IMR-90 (cell line): ENCODE measurements at regions not wholly inside any gene's neighbourhood (a gene's known extent, or its start where the extent isn't known, plus 50 kb on each side); places are given as distances from the start of the nearest gene placed in this dataset.

Experiments used
- ATAC-seq: fragments of 200-7000 bp; cut with Tn5 transposase; 2 replicates; pipeline ENCODE4 v1.9.1; 2020; ENCODE audit warnings: low read depth, mild to moderate bottlenecking, moderate library complexity
- BruUV-seq: library from RNA; stranded (reverse); fragments of 400-500 nt; replicated peaks from 2 replicates; lab custom pipeline; 2021; lab: Mats Ljungman, UMichigan
- CTCF ChIA-PET: fragments of 300-600 bp; formaldehyde crosslinking; extraction: SDS; loops from one replicate; lab custom pipeline; 2021; ENCODE audit warnings: antibody characterized with exemption; lab: Yijun Ruan, JAX
- POLR2A ChIA-PET: fragments of 300-600 bp; sonication (Branson Sonifier 250); formaldehyde crosslinking; loops from one replicate; lab custom pipeline; 2022; ENCODE audit warnings: antibody characterized with exemption; ENCODE audit not compliant: unreplicated experiment; lab: Charles Lee
- DNase-seq: peaks from one replicate; pipeline ENCODE4 v3.0.0; 2013
- H2AFZ ChIP-seq: replicated peaks from 2 replicates; pipeline ENCODE3; 2013; ENCODE audit warnings: low read length, mild to moderate bottlenecking; ENCODE audit not compliant: poor library complexity
- H2AK5ac ChIP-seq: 2 replicates; pipeline ENCODE4 v1.6.1; 2013; ENCODE audit warnings: low read depth, low read length, inconsistent platforms
- H2AK9ac ChIP-seq: replicated peaks from 2 replicates; pipeline ENCODE3; 2013; ENCODE audit warnings: mild to moderate bottlenecking, low read depth, low read length, moderate library complexity; ENCODE audit not compliant: poor library complexity
- H2BK120ac ChIP-seq: 2 replicates; pipeline ENCODE4 v1.6.1; 2013; ENCODE audit warnings: low read depth, low read length, inconsistent platforms
- H2BK15ac ChIP-seq: 3 replicates; pipeline ENCODE4 v1.6.1; 2013; ENCODE audit warnings: low read depth, low read length, inconsistent platforms
- H2BK20ac ChIP-seq: 2 replicates; pipeline ENCODE4 v1.6.1; 2013; ENCODE audit warnings: low read depth, mild to moderate bottlenecking, inconsistent platforms, low read length, moderate library complexity
- H2BK5ac ChIP-seq: 2 replicates; pipeline ENCODE4 v1.6.1; 2013; ENCODE audit warnings: mild to moderate bottlenecking, low read depth, low read length, inconsistent platforms; ENCODE audit not compliant: poor library complexity, severe bottlenecking
- H3K14ac ChIP-seq: replicated peaks from 2 replicates; pipeline ENCODE4 v1.6.1; 2013; ENCODE audit warnings: low read depth, low read length, inconsistent platforms
- H3K18ac ChIP-seq: 2 replicates; pipeline ENCODE4 v1.6.1; 2013; ENCODE audit warnings: low read depth, low read length, control low read depth
- H3K23ac ChIP-seq: 2 replicates; pipeline ENCODE4 v1.6.1; 2013; ENCODE audit warnings: low read depth, low read length, inconsistent platforms
- H3K27ac ChIP-seq: 2 replicates; pipeline ENCODE4 v1.5.1; 2013; ENCODE audit warnings: mild to moderate bottlenecking, control low read depth, low read length; ENCODE audit not compliant: insufficient read depth
- H3K27me3 ChIP-seq: 2 replicates; pipeline ENCODE4 v1.6.1; 2013; ENCODE audit warnings: low read length; ENCODE audit not compliant: control insufficient read depth, insufficient read depth
- H3K36me3 ChIP-seq: 2 replicates; pipeline ENCODE4 v1.6.1; 2013; ENCODE audit warnings: low read length, mixed read lengths; ENCODE audit not compliant: control insufficient read depth, insufficient read depth
- H3K4ac ChIP-seq: 2 replicates; pipeline ENCODE4 v1.6.1; 2013; ENCODE audit warnings: low read depth, low read length, inconsistent platforms
- H3K4me1 ChIP-seq: 2 replicates; pipeline ENCODE4 v1.6.1; 2013; ENCODE audit warnings: low read length, mixed read lengths; ENCODE audit not compliant: control insufficient read depth, insufficient read depth
- H3K4me2 ChIP-seq: 2 replicates; pipeline ENCODE4 v1.6.1; 2013; ENCODE audit warnings: low read depth, mild to moderate bottlenecking, control low read depth, low read length, moderate library complexity
- H3K4me3 ChIP-seq: 2 replicates; pipeline ENCODE4 v1.5.1; 2013; ENCODE audit warnings: low read depth, mild to moderate bottlenecking, control low read depth, low read length, moderate library complexity; ENCODE audit not compliant: insufficient read depth
- H3K56ac ChIP-seq: 2 replicates; pipeline ENCODE4 v1.6.1; 2013; ENCODE audit warnings: low read length, inconsistent platforms; ENCODE audit not compliant: insufficient read depth; ENCODE audit errors: extremely low read depth
- H3K79me1 ChIP-seq, 2 experiments: 2 replicates each; pipeline ENCODE4 v1.6.1; 2013; ENCODE audit warnings: low read length in 2 of 2, inconsistent platforms in 1 of 2, low read depth in 1 of 2
- H3K9ac ChIP-seq: 2 replicates; pipeline ENCODE4 v1.6.1; 2013; ENCODE audit warnings: low read depth, low read length, control low read depth
- H3K9me1 ChIP-seq: 2 replicates; pipeline ENCODE4 v1.6.1; 2013; ENCODE audit warnings: low read length, inconsistent platforms; ENCODE audit not compliant: insufficient read depth
- H3K9me3 ChIP-seq: 2 replicates; pipeline ENCODE4 v1.6.1; 2013; ENCODE audit warnings: low read length; ENCODE audit not compliant: control insufficient read depth, insufficient read depth
- H4K20me1 ChIP-seq: 2 replicates; pipeline ENCODE4 v1.6.1; 2013; ENCODE audit warnings: low read length, inconsistent platforms; ENCODE audit not compliant: insufficient read depth
- H4K5ac ChIP-seq: 2 replicates; pipeline ENCODE4 v1.6.1; 2013; ENCODE audit warnings: mild to moderate bottlenecking, low read depth, low read length, control low read depth
- H4K8ac ChIP-seq, 2 experiments: 2 replicates each; pipeline ENCODE4 v1.6.1; 2013; ENCODE audit warnings: low read depth in 2 of 2, low read length in 2 of 2, control low read depth in 1 of 2, inconsistent platforms in 1 of 2
- H4K91ac ChIP-seq: 2 replicates; pipeline ENCODE4 v1.6.1; 2013; ENCODE audit warnings: low read depth, low read length, inconsistent platforms; ENCODE audit not compliant: insufficient read depth
- BHLHE40 ChIP-seq: fragments of 150-350 bp; IDR thresholded peaks from 2 replicates; pipeline ENCODE4 v1.6.1; 2016; ENCODE audit warnings: mild to moderate bottlenecking, low read depth, low read length
- CEBPB ChIP-seq: IDR thresholded peaks from 2 replicates; pipeline ENCODE4 v1.6.1; 2012; ENCODE audit warnings: low read depth, low read length, improper control_type of control experiment
- CHD1 ChIP-seq: IDR thresholded peaks from 2 replicates; pipeline ENCODE4 v1.6.1; 2012; ENCODE audit warnings: low read depth, low read length, improper control_type of control experiment
- FOS ChIP-seq: fragments of 150-350 bp; IDR thresholded peaks from 2 replicates; pipeline ENCODE4 v1.6.1; 2016; ENCODE audit warnings: low read depth, low read length
- MAZ ChIP-seq: IDR thresholded peaks from 2 replicates; pipeline ENCODE4 v1.6.1; 2012; ENCODE audit warnings: low read depth, mild to moderate bottlenecking, low read length, improper control_type of control experiment, moderate library complexity, borderline replicate concordance
- MXI1 ChIP-seq: IDR thresholded peaks from 2 replicates; pipeline ENCODE4 v1.6.1; 2012; ENCODE audit warnings: low read depth, mild to moderate bottlenecking, low read length, moderate library complexity, borderline replicate concordance
- NFE2L2 ChIP-seq: fragments of 150-350 bp; IDR thresholded peaks from 2 replicates; pipeline ENCODE4 v1.6.1; 2016; ENCODE audit warnings: low read depth, mild to moderate bottlenecking, low read length
- POLR2A ChIP-seq: IDR thresholded peaks from 2 replicates; pipeline ENCODE4 v1.6.1; 2012; ENCODE audit warnings: mild to moderate bottlenecking, low read depth, low read length
- RAD21 ChIP-seq: IDR thresholded peaks from 2 replicates; pipeline ENCODE4 v1.6.1; 2012; ENCODE audit warnings: low read length, improper control_type of control experiment
- RCOR1 ChIP-seq: IDR thresholded peaks from 2 replicates; pipeline ENCODE4 v1.6.1; 2012; ENCODE audit warnings: mild to moderate bottlenecking, low read length, improper control_type of control experiment; ENCODE audit not compliant: insufficient replicate concordance
- SMC3 ChIP-seq: fragments of 150-350 bp; IDR thresholded peaks from 2 replicates; pipeline ENCODE4 v1.6.1; 2016; ENCODE audit warnings: low read depth, mild to moderate bottlenecking, antibody characterized with exemption, low read length, moderate library complexity
- WGBS, 2 experiments: methylation state at CpG; one replicate each; pipeline versions ENCODE4 v1.1.5 to v1.1.7; 2013; ENCODE audit warnings: missing lambda C conversion rate in 2 of 2; ENCODE audit not compliant: insufficient read length in 1 of 2; ENCODE audit errors: extremely low coverage in 2 of 2; 5-methylcytosine and 5-hydroxymethylcytosine counted together
- dilution Hi-C: fragments of 300-500 bp; cut with HindIII; formaldehyde crosslinking; loops from one replicate; pipeline ENCODE4 v1.14.3; 2018; ENCODE audit warnings: low sequenced_read_pairs; ENCODE audit not compliant: unreplicated experiment
- in situ Hi-C: fragments of 300-500 bp; cut with MboI; formaldehyde crosslinking; loops from 3 replicates; pipeline ENCODE4 v1.14.3; 2019; ENCODE audit warnings: low sequenced_read_pairs, inconsistent platforms, mixed read lengths
- intact Hi-C: fragments of 100-400 bp; cut with micrococcal nuclease; formaldehyde crosslinking; loops from 2 replicates; pipeline ENCODE4 v1.10.0; 2022
- TF ChIP-seq, protein P1 (sequence below): fragments of 150-350 bp; IDR thresholded peaks from 2 replicates; pipeline ENCODE4 v1.6.1; 2016; ENCODE audit warnings: low read depth, mild to moderate bottlenecking, low read length, moderate library complexity, borderline replicate concordance
- TF ChIP-seq, protein P2 (sequence below): conservative IDR thresholded peaks from 2 replicates; pipeline ENCODE4 v1.5.1; 2012; ENCODE audit warnings: mild to moderate bottlenecking, low read depth, low read length, improper control_type of control experiment
- TF ChIP-seq, protein P3 (sequence below): fragments of 150-350 bp; IDR thresholded peaks from 2 replicates; pipeline ENCODE4 v1.6.1; 2017; ENCODE audit warnings: mild to moderate bottlenecking, antibody characterized with exemption, low read length, low read depth

DNA sequence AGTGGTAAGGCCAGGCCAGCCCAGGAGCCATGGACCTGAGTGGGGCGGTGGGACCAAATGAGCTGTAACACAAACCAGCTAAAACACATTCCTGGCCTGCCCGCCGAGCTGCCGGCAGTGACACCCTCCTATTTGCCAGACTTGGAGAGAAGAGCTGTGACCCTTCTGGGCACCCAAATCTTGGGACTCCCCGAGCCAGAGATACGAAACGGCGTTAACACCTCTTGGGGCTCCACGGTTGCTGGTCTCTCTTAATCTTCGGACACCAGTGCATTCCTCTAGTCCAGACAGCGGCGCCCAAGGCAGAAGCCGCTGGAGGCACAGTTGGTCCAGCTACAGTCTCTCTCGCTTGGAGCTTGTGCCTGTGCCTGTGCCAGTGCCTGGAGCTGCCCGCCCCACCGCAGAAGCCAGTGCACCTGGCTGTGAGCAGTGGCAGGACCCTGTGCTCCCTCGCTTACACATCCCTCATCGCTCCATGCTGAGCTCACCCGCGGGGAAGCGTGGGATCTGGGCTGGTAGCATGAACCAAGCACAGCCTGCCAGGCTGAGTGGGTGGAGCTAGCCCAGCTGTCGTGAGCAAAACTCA lies 147.2 kb upstream of the KLHL1 start:
- DNase-seq (no peak), ATAC-seq (no peak)
- CTCF ChIA-PET: no interaction called here
- no peak overlapping the region for H3K9ac ChIP-seq
- H3K18ac ChIP-seq: no peak overlapping the region
- no peaks in the 10 kb centered on the region for H3K79me1 ChIP-seq
- in situ Hi-C loops: no loop called here
- no peak overlapping the region for H2BK20ac ChIP-seq
- no TSS peak for BruUV-seq
- intact Hi-C loops: no loop called here
- H4K91ac ChIP-seq: no peak overlapping the region
- no peak overlapping the region for H3K56ac ChIP-seq
- peaks cover 12% of the 10 kb centered on the region for H3K9me3 ChIP-seq
- dilution Hi-C loops: no loop called here
- no peaks in the 10 kb centered on the region for H4K20me1 ChIP-seq
- 85% methylated on average over 11 of the region's 22 CpGs; no CpG with 5 or more reads in 1 of the 2 experiments for WGBS, 2 experiments
- H2BK5ac ChIP-seq: no peak overlapping the region
- POLR2A ChIA-PET: no interaction called here
- no peaks in the 10 kb centered on the region for H3K27me3 ChIP-seq
- H3K9me1 ChIP-seq: no peaks in the 10 kb centered on the region
- no peak overlapping the region for H3K4me3 ChIP-seq
- H3K27ac ChIP-seq: no peak overlapping the region
- no peak overlapping the region for H3K23ac ChIP-seq
- no peak overlapping the region for H3K14ac ChIP-seq
- no peak overlapping the region for H4K8ac ChIP-seq
- no peaks in the 10 kb centered on the region for H3K36me3 ChIP-seq
- no peak overlapping the region for H3K4me2 ChIP-seq
- no peak overlapping the region for H2BK15ac ChIP-seq
- H3K4ac ChIP-seq: no peak overlapping the region
- H2AK9ac ChIP-seq: no peak overlapping the region
- H4K5ac ChIP-seq: no peak overlapping the region
- no peak overlapping the region for H2BK120ac ChIP-seq
- no peaks in the 10 kb centered on the region for H3K4me1 ChIP-seq
- no peak overlapping the region for H2AK5ac ChIP-seq
- TF ChIP-seq, protein P1, sequence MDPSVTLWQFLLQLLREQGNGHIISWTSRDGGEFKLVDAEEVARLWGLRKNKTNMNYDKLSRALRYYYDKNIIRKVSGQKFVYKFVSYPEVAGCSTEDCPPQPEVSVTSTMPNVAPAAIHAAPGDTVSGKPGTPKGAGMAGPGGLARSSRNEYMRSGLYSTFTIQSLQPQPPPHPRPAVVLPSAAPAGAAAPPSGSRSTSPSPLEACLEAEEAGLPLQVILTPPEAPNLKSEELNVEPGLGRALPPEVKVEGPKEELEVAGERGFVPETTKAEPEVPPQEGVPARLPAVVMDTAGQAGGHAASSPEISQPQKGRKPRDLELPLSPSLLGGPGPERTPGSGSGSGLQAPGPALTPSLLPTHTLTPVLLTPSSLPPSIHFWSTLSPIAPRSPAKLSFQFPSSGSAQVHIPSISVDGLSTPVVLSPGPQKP: no peak
- TF ChIP-seq POLR2A: no peak
- TF ChIP-seq, protein P2, sequence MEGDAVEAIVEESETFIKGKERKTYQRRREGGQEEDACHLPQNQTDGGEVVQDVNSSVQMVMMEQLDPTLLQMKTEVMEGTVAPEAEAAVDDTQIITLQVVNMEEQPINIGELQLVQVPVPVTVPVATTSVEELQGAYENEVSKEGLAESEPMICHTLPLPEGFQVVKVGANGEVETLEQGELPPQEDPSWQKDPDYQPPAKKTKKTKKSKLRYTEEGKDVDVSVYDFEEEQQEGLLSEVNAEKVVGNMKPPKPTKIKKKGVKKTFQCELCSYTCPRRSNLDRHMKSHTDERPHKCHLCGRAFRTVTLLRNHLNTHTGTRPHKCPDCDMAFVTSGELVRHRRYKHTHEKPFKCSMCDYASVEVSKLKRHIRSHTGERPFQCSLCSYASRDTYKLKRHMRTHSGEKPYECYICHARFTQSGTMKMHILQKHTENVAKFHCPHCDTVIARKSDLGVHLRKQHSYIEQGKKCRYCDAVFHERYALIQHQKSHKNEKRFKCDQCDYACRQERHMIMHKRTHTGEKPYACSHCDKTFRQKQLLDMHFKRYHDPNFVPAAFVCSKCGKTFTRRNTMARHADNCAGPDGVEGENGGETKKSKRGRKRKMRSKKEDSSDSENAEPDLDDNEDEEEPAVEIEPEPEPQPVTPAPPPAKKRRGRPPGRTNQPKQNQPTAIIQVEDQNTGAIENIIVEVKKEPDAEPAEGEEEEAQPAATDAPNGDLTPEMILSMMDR: no peak
- TF ChIP-seq, protein P3, sequence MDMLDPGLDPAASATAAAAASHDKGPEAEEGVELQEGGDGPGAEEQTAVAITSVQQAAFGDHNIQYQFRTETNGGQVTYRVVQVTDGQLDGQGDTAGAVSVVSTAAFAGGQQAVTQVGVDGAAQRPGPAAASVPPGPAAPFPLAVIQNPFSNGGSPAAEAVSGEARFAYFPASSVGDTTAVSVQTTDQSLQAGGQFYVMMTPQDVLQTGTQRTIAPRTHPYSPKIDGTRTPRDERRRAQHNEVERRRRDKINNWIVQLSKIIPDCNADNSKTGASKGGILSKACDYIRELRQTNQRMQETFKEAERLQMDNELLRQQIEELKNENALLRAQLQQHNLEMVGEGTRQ: no peak
- TF ChIP-seq RAD21: no peak
- no peak for TF ChIP-seq MXI1
- no peak for TF ChIP-seq CEBPB
- TF ChIP-seq RCOR1: no peak
- TF ChIP-seq BHLHE40: no peak
- TF ChIP-seq CHD1: no peak
- no peak for TF ChIP-seq NFE2L2
- no peak for TF ChIP-seq SMC3
- no peak for TF ChIP-seq MAZ
- no peak for TF ChIP-seq FOS
- no peak overlapping the region for H2AFZ ChIP-seq
